GM21619 (cell line): ENCODE measurements at regions not wholly inside any gene's neighbourhood (a gene's known extent, or its start where the extent isn't known, plus 50 kb on each side); places are given as distances from the start of the nearest gene placed in this dataset.

Experiments
- ATAC-seq: cut with Tn5 transposase; IDR thresholded peaks from one replicate; pipeline ENCODE4 v1.9.1; 2021; ENCODE audit not compliant: unreplicated experiment

- ATAC-seq, result no peak
These were observed 103.6 kb upstream of the AGBL1 start for GRCh38 chr15:85976102-85976501.

- no peak for ATAC-seq
These were observed 102.7 kb upstream of the AGBL1 start for GRCh38 chr15:85976986-85977385.

- ATAC-seq, result no peak
These were observed 102.1 kb upstream of the AGBL1 start for GRCh38 chr15:85977586-85977985.

GRCh38 chr15:85979929-85980328, 99.7 kb upstream of the AGBL1 start:
- ATAC-seq, result no peak

GRCh38 chr15:85980946-85981345, 98.7 kb upstream of the AGBL1 start:
- ATAC-seq, result no peak

GRCh38 chr15:85984241-85984640, 95.4 kb upstream of the AGBL1 start:
- ATAC-seq, result no peak

- no peak for ATAC-seq
These were observed 93.6 kb upstream of the AGBL1 start for GRCh38 chr15:85986116-85986515.

GRCh38 chr15:85986741-85987140, 92.9 kb upstream of the AGBL1 start:
- ATAC-seq, result no peak

- ATAC-seq, result no peak
These were observed 90.9 kb upstream of the AGBL1 start for GRCh38 chr15:85988741-85989140.

GRCh38 chr15:85992224-85992623, 87.4 kb upstream of the AGBL1 start:
- no peak for ATAC-seq

- no peak for ATAC-seq
These were observed 86.6 kb upstream of the AGBL1 start for GRCh38 chr15:85993116-85993515.

GRCh38 chr15:85997618-85998017, 82.1 kb upstream of the AGBL1 start:
- ATAC-seq, result no peak

GRCh38 chr15:85999658-86000057, 80.0 kb upstream of the AGBL1 start:
- no peak for ATAC-seq

- no peak for ATAC-seq
These were observed 78.5 kb upstream of the AGBL1 start for GRCh38 chr15:86001200-86001599.

- no peak for ATAC-seq
These were observed 77.2 kb upstream of the AGBL1 start for GRCh38 chr15:86002444-86002843.

GRCh38 chr15:86004061-86004460, 75.6 kb upstream of the AGBL1 start:
- no peak for ATAC-seq

GRCh38 chr15:86006546-86006945, 73.1 kb upstream of the AGBL1 start:
- no peak for ATAC-seq

GRCh38 chr15:86009727-86010126, 69.9 kb upstream of the AGBL1 start:
- ATAC-seq, result no peak

- ATAC-seq, result no peak
These were observed 69.3 kb upstream of the AGBL1 start for GRCh38 chr15:86010398-86010797.

GRCh38 chr15:86010891-86011290, 68.8 kb upstream of the AGBL1 start:
- no peak for ATAC-seq

GRCh38 chr15:86014016-86014415, 65.7 kb upstream of the AGBL1 start:
- ATAC-seq, result no peak

GRCh38 chr15:86016750-86017149, 62.9 kb upstream of the AGBL1 start:
- no peak for ATAC-seq

GRCh38 chr15:86018679-86019078, 61.0 kb upstream of the AGBL1 start:
- no peak for ATAC-seq
